ENCODE measurements at regions not wholly inside any gene's neighbourhood (a gene's known extent, or its start where the extent isn't known, plus 50 kb on each side); places are given as distances from the start of the nearest gene placed in this dataset.

DNA sequence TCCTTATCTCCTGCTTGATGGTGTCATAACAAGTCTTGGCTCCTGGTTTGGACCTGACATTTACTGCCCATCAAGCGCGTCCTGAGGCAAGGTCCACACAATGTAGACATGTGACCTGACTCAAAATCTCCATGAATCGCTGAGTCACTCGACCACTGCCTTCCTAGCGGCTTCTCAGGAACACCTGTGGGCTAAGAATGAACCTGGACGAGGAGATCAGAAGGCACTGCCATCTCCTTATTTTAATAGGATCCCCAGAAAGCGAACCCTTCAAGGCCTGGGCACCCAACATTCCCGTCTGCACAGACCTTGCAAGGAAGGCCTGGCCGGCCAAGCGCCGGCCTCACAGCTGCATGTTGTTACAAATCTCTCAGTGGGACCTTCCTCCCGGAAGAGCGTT lies 60.6 kb upstream of the IRX1 start:
- Histone ChIP-seq H3K36me3 (ENCODE audit: low read depth) (no peaks in the 10 kb centered on the region), H3K4me1 (ENCODE audit: insufficient read depth, poor library complexity, severe bottlenecking) (no peaks in the 10 kb centered on the region), H3K27ac (ENCODE audit: poor library complexity, severe bottlenecking) (no peak overlapping the region), H3K9me3 (ENCODE audit: severe bottlenecking) (peaks cover 15% of the 10 kb centered on the region), H3K4me3 (ENCODE audit: severe bottlenecking) (no peak overlapping the region), H3K27me3 (ENCODE audit: insufficient read depth, poor library complexity, severe bottlenecking) (no peaks in the 10 kb centered on the region)
- no peak for TF ChIP-seq CTCF (IDR thresholded peaks at IDR 0.05; ENCODE audit: poor library complexity, severe bottlenecking)
- no peak for DNase-seq (ENCODE audit: low spot score)
- no peak for ATAC-seq (ENCODE audit: low read depth)

- H3K9me3 ChIP-seq (ENCODE audit: severe bottlenecking), result peaks cover 10% of the 10 kb centered on the region
- no peaks in the 10 kb centered on the region for H3K36me3 ChIP-seq (ENCODE audit: low read depth)
- DNase-seq (ENCODE audit: low spot score) (no peak), ATAC-seq (ENCODE audit: low read depth) (peak; percentile 88)
- TF ChIP-seq CTCF (IDR thresholded peaks at IDR 0.05; ENCODE audit: poor library complexity, severe bottlenecking), result no peak
- H3K4me1 ChIP-seq (ENCODE audit: insufficient read depth, poor library complexity, severe bottlenecking), result no peaks in the 10 kb centered on the region
- no peak overlapping the region for H3K27ac ChIP-seq (ENCODE audit: poor library complexity, severe bottlenecking)
- no peak overlapping the region for H3K4me3 ChIP-seq (ENCODE audit: severe bottlenecking)
- no peaks in the 10 kb centered on the region for H3K27me3 ChIP-seq (ENCODE audit: insufficient read depth, poor library complexity, severe bottlenecking)
Measured at GRCh38 chr5:3531320-3531986, 64.2 kb upstream of the IRX1 start.

DNA sequence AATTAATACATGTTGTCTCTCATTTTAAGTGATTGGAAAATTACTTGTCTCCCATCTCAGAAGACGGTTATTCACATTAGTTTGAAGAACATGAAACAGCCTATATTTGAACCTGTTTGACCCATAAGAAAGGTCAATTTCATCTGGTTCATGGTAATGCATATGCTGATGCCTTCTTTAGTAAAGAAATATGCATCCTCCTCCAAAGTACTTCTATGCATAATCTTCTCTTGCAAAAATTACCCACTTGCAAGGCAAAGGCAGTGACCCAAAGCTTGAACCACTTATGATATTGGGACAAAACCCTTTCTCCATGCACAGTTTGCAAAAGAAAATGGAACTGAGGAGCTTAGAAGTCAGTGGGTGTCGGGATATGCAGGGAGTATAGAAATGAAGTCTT lies 65.4 kb upstream of the IRX1 start:
- Histone ChIP-seq H3K4me3 (ENCODE audit: severe bottlenecking) (no peak overlapping the region), H3K27ac (ENCODE audit: poor library complexity, severe bottlenecking) (no peak overlapping the region), H3K36me3 (ENCODE audit: low read depth) (no peaks in the 10 kb centered on the region), H3K9me3 (ENCODE audit: severe bottlenecking) (peaks cover 10% of the 10 kb centered on the region), H3K27me3 (ENCODE audit: insufficient read depth, poor library complexity, severe bottlenecking) (no peaks in the 10 kb centered on the region), H3K4me1 (ENCODE audit: insufficient read depth, poor library complexity, severe bottlenecking) (no peaks in the 10 kb centered on the region)
- TF ChIP-seq CTCF (IDR thresholded peaks at IDR 0.05; ENCODE audit: poor library complexity, severe bottlenecking), result no peak
- DNase-seq (ENCODE audit: low spot score) (no peak), ATAC-seq (ENCODE audit: low read depth) (no peak)

DNA sequence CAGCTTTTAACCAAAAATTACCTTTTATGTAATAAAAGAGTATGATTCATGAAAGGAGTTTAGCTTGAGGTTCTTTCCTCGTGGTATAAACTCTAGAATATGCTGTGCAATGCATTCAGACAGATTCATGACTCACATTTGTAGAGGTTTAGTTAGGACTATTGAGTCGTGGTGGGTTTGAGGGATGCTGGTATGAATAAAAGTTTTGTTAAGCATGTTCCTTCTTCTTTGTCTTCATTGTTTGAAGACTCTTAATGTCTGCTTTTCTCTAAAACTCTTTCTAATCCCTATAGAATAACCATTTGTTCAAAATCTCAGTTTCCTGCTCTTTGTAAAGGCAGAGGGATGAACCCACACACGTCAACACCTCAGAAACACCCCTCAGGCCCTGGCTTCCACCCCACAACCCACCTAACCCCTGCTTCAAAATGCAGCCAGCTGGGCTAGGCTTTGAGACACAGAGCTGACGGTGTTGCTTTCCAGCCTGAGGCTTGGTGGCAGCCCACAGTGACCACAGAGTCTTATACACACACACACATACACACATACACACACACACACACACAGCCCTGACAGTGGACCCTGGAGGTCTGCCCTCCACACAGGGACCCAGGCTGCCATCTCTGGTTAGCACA lies 69.0 kb upstream of the IRX1 start:
- no peak for TF ChIP-seq CTCF (IDR thresholded peaks at IDR 0.05; ENCODE audit: poor library complexity, severe bottlenecking)
- Histone ChIP-seq H3K36me3 (ENCODE audit: low read depth) (no peaks in the 10 kb centered on the region), H3K9me3 (ENCODE audit: severe bottlenecking) (no peaks in the 10 kb centered on the region), H3K4me3 (ENCODE audit: severe bottlenecking) (no peak overlapping the region), H3K27ac (ENCODE audit: poor library complexity, severe bottlenecking) (no peak overlapping the region), H3K27me3 (ENCODE audit: insufficient read depth, poor library complexity, severe bottlenecking) (no peaks in the 10 kb centered on the region), H3K4me1 (ENCODE audit: insufficient read depth, poor library complexity, severe bottlenecking) (no peaks in the 10 kb centered on the region)
- ATAC-seq (ENCODE audit: low read depth) (no peak), DNase-seq (ENCODE audit: low spot score) (no peak)

GRCh38 chr5:3522491-3522890 lies 73.1 kb upstream of the IRX1 start:
- H3K9me3 ChIP-seq (ENCODE audit: severe bottlenecking), result peaks cover 2% of the 10 kb centered on the region
- H3K4me3 ChIP-seq (ENCODE audit: severe bottlenecking), result no peak overlapping the region
- TF ChIP-seq CTCF (IDR thresholded peaks at IDR 0.05; ENCODE audit: poor library complexity, severe bottlenecking), result no peak
- no peaks in the 10 kb centered on the region for H3K36me3 ChIP-seq (ENCODE audit: low read depth)
- no peaks in the 10 kb centered on the region for H3K27me3 ChIP-seq (ENCODE audit: insufficient read depth, poor library complexity, severe bottlenecking)
- DNase-seq (ENCODE audit: low spot score) (no peak), ATAC-seq (ENCODE audit: low read depth) (no peak)
- H3K4me1 ChIP-seq (ENCODE audit: insufficient read depth, poor library complexity, severe bottlenecking), result no peaks in the 10 kb centered on the region
- H3K27ac ChIP-seq (ENCODE audit: poor library complexity, severe bottlenecking), result no peak overlapping the region

Data from RWPE2 (cell line).